Stimulated activated CD4-positive, alpha-beta T cell treated with anti-CD3 and anti-CD28 coated beads, Interleukin-2, amount 100 ng/mL, for 48 hours (primary cell): ENCODE measurements at regions not wholly inside any gene's neighbourhood (a gene's known extent, or its start where the extent isn't known, plus 50 kb on each side); places are given as distances from the start of the nearest gene placed in this dataset.
"Not testable (repeated sequence)": the region's sequence is repeated elsewhere in the genome, so short reads cannot be mapped to it uniquely, and the experiment has no call there.

Experiments used
- DNase-seq, 2 donors: peaks; one replicate each; pipeline ENCODE4 v3.0.0-alpha.2; 2020

GRCh38 chr16:32116533-32116932 lies 136.6 kb upstream of the TP53TG3D start:
- not testable (repeated sequence) for DNase-seq

GRCh38 chr16:32120372-32120771 lies 132.7 kb upstream of the TP53TG3D start:
- DNase-seq: not testable (repeated sequence)

GRCh38 chr16:32120779-32121178 lies 132.3 kb upstream of the TP53TG3D start:
- not testable (repeated sequence) for DNase-seq

- DNase-seq: not testable (repeated sequence)
These were observed 131.7 kb upstream of the TP53TG3D start for GRCh38 chr16:32121273-32121900.

GRCh38 chr16:32152434-32152833 lies 100.7 kb upstream of the TP53TG3D start:
- not testable (repeated sequence) for DNase-seq

GRCh38 chr16:32187918-32188669 lies 65.0 kb upstream of the TP53TG3D start:
- DNase-seq: not testable (repeated sequence)

GRCh38 chr16:32202585-32202984 lies 50.5 kb upstream of the TP53TG3D start:
- DNase-seq: not testable (repeated sequence)
